SK-N-MC (cell line): ENCODE measurements at regions not wholly inside any gene's neighbourhood (a gene's known extent, or its start where the extent isn't known, plus 50 kb on each side); places are given as distances from the start of the nearest gene placed in this dataset.

Experiments used
- FOXP2 ChIP-seq: optimal IDR thresholded peaks from 2 replicates; pipeline ENCODE3; 2011; ENCODE audit warnings: mild to moderate bottlenecking, moderate library complexity; ENCODE audit not compliant: insufficient read depth; ENCODE audit errors: extremely low read length, control extremely low read depth
- POLR2AphosphoS5 ChIP-seq: IDR thresholded peaks from 2 replicates; pipeline ENCODE4 v1.6.1; 2012; ENCODE audit warnings: mild to moderate bottlenecking, low read depth, low read length, borderline replicate concordance

GRCh38 chrX:22360129-22360528 lies 87.4 kb downstream of the CBLL2 start:
- TF ChIP-seq FOXP2 (no peak), POLR2AphosphoS5 (no peak)
